GM21529 (cell line): ENCODE measurements at regions not wholly inside any gene's neighbourhood (a gene's known extent, or its start where the extent isn't known, plus 50 kb on each side); places are given as distances from the start of the nearest gene placed in this dataset.

Source experiments
- ATAC-seq: cut with Tn5 transposase; IDR thresholded peaks from one replicate; pipeline ENCODE4 v1.9.1; 2021; ENCODE audit not compliant: unreplicated experiment

DNA sequence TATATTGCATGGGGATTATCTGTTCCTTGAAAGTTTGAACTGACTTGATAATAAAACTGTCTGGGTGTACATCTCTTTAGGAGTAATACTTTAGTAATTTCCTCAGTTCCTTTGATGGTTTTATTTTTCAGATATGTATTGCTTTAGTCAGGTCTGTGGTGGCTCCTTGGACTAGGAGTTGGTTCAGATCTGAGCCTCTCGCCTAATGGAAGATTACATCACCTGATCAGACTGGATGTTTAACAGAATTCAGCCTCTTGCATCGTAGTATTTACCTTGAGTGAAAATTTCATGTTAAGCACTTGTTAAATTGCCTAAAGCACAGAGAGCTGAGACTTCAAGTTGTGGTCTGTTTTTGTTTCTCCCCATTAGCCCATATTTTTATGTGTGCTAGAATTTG, 267.3 kb downstream of the MAP2K4 start:
- ATAC-seq = no peak

DNA sequence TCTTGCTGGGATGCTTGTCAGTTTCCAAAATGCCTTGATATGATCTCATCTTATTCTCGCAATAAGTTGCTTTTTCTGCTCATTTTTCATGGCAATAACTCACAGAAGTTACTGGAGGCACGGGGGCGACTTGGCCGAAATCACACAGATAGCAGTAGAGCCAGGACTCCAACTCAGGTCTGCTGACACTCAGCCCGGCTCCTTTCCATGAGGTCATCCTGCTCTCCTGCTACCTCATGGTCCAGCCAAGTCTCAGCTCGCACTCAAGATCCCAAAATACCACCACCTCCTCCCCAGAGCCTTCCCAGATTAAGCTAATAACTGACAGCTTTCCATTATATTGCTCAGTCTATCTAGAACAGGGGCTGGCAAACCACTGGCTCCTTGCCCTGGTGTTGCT, 269.5 kb downstream of the MAP2K4 start:
- no peak for ATAC-seq

DNA sequence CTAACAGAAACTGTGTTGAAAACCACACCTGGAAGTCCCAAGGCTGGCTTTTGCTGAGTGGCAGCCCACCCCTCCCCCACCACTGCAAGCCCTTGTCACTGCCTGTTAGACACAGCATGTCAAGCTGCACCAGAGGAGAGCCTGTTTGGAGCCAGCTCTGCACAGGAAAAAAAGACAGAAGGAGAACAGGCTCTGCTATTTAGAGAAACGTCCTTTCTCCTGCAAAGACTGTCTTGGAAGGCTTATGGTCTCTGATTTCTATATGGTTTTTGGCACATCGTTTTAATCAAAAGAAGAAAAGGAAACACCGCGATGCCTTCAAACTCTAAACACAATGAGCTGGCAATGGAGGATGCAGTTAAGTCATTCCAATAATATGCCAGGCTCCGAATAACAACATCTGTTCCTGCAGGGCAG, 275.5 kb downstream of the MAP2K4 start:
- no peak for ATAC-seq

DNA sequence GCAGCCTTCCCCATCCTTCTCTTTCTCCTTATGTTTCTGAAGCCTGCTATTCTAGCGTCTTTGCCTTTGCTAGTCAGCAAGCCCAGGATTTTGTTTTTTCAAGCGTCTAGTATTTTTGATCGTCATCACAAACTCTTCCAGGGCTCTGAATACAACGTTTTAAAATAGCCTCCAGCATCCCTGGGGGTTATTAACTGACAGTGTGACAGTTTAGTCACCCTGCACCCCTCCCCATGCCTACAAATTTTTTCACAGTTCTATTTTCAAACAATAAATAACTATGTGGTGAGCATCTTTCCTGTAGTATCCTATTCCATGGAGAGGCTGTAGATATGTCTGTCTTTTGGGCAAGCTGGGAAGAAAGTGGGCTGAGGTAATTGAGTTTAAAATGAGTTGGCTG, 280.9 kb downstream of the MAP2K4 start:
- no peak for ATAC-seq

DNA sequence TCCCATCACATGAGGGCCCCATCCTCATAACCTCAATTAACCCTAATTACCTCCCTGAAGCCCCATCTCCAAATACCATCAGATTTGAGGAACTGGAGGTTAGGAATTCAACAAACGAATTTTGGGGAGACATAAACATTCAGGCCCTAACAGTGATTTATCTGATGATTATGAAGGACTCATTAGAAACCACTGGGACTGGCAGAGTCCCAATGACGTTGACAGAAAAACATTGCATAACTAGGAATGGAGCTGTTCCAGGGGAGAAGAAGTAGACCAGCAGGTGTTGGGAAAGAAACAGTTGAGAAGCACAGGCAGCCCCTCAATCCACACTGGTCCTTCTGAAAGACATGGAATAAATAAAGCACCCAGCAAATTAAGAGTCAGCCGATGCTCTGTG, 282.0 kb downstream of the MAP2K4 start:
- ATAC-seq = no peak

DNA sequence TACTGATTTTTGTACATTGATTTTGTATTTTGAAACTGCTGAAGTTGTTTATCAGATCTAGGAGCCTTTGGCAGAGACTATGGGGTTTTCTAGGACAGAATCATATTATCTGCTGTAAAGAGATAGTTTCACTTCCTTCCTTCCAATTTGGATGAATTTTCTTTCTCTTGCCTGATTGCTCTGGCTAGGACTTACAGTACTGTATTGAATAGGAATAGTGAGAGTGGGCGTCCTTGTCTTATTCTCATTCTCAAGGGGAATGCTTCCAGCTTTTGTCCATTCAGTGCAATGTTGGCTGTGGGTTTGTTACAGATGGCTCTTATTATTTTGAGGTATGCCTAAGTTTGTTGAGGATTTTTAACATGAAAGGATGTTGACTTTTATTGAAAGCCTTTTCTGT, 290.1 kb downstream of the MAP2K4 start:
- ATAC-seq = no peak

DNA sequence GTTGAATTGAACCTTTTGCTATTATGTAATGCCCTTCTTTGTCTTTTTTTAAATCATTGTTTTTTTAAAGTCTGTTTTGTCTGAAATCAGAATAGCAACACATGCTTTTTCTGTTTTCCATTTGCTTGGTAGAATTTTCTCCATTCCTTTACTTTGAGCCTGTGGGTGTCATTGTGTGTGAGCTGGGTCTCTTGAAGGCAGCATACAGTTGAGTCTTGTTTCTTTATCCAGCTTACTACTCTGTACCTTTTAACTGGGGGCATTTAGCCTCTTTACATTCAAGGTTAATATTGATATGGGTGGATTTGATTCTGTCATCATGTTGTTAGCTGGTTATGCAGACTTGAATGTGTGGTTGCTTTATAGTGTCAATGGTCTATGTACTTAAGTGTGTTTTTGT, 292.0 kb downstream of the MAP2K4 start:
- no peak for ATAC-seq

DNA sequence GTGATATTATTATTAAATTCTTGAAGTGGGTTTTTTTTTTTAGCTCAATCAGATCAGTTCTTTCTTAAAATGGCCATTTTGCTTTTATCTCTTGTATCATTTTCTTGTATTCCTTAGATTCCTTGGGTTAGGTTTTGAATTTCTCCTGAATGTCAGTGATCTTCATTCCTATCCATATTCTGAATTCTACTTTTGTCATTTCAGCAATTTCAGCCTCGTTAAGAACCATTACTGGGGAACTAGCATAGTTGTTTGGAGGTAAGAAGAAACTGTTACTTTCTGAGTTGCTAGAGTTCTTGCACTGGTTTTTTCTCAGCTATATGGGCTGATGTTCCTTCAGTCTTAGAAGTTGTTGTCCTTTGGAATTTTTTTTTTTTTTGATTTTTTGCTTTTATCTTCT, 293.1 kb downstream of the MAP2K4 start:
- ATAC-seq = no peak

DNA sequence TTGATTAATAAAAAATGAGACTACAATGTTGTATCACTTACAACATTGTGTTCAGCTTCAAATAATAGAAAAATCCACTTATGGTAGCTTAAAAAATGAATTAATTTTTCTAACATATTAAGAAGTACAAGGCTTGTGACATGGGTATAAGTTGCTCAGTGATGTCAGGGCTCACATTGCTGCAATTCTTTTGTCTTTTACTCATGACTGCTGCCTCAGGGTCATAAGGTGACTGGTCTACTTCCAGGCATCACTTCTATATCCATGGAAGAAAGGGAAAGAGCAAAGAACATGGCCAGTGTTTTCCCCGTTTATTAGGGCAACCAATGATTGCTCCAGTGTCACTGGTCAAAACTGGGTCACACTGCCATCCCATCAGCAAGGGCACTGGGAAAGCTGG, 295.3 kb downstream of the MAP2K4 start:
- ATAC-seq = no peak

DNA sequence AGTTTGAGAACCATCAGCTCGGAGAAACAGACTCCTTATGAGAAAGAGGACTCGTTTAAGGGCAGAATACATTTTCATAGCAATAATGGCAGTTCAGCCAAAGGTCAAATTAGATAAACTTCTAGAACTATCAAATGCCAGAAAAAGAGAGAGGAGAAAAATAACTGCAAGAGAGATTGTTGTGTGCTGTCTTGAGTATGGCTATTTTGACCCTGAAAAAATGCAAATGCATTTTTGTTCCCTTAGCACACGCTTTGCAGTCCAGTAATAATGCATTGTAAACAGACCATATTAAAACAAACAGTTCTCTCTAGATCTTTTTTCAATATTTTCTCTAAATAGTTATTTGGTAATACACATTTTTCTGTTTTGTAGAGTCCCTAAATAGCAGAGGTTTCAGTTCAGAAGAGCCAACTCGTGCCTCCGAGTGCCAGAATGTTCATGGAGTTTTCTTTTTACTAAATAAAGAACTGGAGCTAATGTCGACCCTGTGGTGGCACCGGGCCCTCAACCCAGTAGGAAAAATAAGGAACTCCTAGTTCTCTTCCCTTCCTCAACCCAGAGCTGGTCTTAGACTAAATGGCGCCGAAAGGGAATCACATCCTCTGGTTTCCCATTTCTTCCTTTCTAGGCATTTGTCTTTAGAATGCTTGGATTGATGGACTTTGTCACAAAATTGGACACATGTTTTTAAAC, 298.0 kb downstream of the MAP2K4 start:
- no peak for ATAC-seq

DNA sequence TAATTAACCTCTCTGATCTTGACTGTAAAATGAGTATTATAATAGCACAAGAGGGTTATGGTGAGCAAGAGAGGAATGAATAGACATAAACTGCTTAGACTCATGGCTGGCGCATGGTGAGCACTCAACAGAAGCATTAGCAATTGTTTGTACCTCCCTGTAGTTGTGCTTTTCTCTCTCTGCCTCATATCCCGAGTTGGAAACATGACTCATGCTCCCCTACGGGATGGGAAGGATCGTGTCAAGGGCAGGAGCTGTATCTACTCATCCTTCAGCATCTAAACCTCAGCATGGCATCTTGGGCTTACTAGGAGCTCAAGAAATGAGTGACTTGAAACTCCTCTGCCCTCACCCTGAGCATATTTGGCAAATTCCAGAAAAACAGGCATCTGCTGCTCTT, 299.6 kb downstream of the MAP2K4 start:
- ATAC-seq = no peak

DNA sequence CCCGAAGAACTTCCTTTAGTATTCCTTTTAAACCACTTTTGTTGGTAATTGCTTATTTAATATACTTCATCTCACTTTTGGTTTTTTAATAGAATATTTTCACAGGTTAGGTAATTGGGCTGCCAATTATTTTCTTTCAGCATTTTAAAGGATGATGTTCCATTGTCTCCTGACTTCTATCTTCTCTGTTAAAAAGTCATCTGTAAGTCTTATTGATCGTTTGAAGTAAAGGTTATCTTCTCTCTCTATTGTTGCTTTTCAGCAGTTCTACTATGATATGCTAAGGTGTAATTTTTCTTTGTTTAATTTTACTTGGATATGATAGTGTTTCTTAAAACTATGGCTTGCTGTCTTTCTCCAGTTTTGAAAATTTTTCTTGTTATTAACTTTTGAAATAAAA, 307.5 kb downstream of the MAP2K4 start:
- no peak for ATAC-seq

DNA sequence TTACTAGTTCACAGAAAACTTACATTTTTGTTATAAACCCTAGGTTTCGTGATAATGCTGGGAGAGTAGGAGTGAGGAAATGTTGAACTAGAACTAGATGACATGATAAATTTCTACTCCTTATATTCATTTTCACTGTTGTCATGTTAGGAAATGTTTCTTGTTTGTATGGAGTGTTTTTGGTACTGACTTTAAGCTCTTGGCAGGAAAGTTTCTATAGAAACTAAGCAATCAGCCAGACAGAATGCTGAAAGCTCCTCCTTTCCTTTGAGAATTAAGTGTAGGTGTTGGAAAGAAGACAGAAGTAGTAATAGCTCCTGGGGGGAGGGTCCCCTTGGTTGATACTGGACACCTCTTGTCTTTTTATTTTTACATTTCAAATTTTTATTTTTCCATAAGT, 309.8 kb downstream of the MAP2K4 start:
- no peak for ATAC-seq

DNA sequence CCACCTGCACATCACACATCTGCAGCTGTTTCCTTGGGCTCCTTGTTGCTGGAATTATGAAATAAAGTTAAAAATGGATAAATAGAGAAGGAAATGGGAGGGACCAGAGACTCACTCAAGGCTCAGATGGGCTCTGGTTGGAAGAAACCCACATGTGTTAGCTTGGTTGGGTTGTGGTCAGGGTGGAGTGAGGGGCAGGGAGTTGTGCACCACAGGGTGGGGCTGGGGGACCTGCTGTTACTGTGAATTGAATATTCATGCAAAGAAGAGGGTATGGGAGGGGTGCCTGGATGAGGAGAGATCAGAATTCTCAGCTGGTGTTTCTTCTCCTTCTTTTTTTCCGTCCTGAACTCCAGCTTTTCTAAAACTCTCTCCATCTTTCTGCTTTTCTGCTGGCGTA, 320.7 kb downstream of the MAP2K4 start:
- ATAC-seq = no peak

DNA sequence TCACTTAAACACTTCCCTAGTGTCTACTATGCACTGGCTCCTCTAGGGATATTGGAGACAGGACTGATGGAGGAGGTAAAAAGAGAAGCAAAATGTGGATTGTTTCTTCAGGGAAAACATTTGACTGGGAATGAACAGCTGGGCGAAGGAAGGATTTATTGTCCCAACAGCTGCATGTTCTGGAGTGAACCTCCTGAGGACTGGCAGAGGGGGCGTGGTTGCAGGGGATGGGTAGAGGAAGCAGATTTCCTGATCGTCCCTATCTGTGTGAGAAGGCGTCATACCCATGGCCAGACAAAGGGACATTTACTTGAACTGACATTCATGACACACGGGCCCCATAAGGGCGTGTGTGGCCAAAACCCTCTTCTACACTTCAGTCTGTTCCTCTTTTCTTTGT, 321.5 kb downstream of the MAP2K4 start:
- ATAC-seq = no peak

DNA sequence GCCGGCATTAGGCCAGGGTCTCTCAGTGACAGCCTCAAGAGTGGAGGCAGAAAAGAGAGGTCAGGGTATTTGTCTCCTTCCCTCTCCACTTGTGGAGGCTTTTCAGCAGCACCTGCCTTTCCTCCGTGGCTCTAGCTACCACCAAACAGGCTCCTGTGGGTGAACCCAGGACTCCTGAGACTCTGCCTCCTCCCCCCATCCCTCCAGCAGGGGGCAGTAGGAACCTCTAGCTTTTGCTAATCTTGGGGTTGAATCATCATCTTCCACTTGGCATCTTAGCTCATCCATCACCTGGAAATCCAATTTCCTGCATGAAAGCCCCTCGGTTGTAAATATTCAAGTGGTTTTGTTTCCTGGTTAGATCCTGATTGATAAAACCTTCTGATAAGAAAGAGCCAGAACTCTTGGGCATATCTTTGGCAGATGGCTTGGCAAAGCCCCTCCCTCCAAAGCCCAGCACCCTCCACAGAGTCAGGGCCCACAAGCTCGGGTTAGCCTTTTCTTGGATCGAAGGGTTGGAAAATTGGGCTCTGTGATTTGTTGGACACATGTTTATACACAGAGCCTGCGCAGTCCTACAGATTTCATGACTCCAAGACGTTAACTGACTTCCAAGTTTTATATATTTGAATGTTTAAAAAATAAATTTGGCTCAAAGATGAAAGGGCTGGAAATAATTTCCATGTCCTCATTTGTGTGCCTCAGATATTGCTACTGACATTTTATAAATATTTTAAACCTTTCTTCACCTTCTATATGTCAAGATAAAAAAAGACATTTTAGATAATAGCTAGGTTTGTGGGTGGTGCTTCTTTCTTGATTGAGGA, 322.1 kb downstream of the MAP2K4 start:
- ATAC-seq = no peak

DNA sequence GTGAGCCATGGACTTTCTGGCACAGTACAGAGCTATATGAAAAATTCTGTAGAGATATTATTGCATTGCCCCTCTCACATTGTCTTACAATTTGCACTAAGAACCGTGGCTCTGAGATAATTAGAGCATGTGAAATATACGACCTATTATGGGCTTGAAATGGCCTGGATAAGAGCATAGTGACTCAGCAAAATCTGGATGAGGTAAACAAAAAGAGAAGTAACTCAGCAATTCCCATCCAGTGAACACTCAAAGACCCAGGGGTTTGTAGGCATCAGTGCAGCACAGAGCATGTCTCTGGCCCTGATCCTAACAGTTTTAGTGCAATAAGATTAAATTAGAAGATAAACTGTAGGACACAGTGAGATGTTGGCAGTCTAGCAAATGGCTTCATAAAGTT, 317.2 kb upstream of the MYOCD start:
- no peak for ATAC-seq

DNA sequence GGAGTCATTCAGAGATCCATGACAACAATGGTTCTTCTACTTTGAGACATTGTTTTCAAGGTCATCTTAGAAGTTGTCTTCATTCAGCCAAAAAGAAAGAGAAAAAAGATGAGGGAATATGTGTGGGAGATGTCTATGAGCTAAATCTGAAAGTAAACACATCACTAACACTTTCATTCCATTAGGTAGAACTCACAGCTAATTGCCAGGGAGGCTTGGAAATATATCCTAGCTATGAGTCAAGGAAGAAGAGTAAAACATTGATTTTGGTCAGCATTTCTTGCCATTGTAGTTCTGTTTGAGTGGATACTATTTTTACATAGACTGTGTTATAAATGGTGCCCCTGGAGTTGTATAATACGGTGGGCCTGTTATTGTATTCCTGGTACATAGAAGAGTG, 316.4 kb upstream of the MYOCD start:
- ATAC-seq = no peak

DNA sequence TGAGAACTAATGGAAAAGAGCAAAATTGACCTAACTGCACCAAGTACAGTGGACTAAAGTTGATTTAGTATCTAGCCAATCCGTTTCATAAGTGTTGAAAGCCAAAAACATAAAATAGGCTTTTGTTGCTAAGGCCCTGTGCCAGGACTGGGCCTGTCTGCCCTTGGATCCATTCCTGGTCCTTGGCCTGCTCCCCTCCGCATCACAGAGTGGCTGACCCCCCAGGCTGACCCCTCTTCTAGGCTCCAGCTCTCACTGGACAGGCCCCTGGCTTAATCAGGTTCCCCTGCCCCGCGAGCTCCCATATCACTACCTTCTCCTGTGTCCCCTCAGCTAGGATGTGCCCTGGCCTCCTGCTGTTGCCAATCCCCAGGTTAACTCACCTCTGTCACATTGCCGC, 313.6 kb upstream of the MYOCD start:
- ATAC-seq = no peak

DNA sequence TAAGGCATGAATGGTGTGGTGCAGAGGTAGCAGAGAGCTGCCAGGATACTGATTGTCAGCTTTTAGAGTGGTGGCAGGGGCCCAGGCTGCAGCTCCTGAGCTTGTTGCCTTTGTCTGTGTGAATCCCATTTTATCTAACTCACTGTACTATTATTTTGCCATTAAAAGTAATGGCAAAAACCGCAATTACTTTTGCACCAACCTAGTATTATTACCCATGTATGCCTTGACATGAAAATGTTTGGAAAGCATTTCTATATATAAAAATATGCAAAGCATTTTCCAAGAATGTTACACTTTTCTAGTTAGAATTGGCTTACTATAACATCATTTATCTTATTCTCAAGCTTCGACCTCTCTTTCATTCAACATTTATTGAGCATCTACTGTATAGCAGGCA, 308.1 kb upstream of the MYOCD start:
- ATAC-seq = no peak

DNA sequence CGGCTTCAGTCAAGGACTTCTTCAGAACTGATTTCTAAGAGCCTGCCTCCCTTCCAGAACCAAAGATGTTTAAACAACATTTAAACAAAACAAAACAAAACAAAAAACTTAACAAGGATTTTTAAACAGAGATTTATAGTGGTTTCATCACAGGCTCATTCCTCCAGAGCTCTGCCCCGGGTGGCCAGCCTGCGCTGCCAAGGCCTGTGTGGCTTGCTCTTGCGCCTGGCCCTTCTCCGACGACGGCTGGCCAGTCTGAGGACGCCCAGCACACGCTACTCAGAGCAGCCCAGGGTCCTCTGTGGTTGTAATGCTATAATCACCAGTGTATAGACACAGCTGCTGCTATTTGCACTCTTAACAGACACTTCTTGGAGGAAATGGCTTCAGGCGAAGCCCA, 307.2 kb upstream of the MYOCD start:
- ATAC-seq = no peak

DNA sequence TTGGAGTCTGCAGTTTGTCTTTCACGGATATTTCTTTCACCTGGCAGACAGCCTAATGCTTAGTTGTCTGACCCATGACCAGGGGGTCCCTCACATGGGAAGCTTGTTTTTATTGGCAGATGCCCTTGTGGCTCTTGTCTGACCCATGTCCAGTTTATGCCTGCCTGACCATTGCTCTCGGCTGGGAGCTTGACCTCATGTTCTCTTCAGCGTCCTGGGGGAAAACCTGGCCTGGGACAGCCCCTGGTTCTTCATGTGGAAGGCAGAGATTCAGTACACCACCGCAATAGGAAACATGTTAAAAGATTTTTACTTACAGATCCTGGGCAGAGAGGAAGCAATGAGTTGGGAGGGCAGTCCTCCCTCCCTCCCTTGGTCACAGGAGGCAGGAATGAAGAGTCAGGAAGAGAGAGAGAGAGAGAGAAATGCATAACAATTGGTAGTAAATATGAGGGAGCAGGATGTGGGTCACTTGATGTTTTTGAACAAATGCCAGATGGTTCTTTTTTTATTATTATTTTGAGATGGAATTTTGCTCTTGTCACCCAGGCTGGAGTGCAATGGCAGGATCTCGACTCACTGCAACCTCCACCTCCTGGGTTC, 302.7 kb upstream of the MYOCD start:
- no peak for ATAC-seq
